Activated CD4-positive, alpha-beta T cell treated with anti-CD3 and anti-CD28 coated beads for 4 hours (primary cell): ENCODE measurements at regions not wholly inside any gene's neighbourhood (a gene's known extent, or its start where the extent isn't known, plus 50 kb on each side); places are given as distances from the start of the nearest gene placed in this dataset.
"Not testable (repeated sequence)": the region's sequence is repeated elsewhere in the genome, so short reads cannot be mapped to it uniquely, and the experiment has no call there.

Experiments used
- DNase-seq, 2 donors: peaks; one replicate each; pipeline ENCODE4 v3.0.0-alpha.2; 2020

GRCh38 chr5:68821056-68821455 lies 272.8 kb upstream of the SLC30A5 start:
- DNase-seq = no peak

GRCh38 chr5:68822796-68823195 lies 271.0 kb upstream of the SLC30A5 start:
- no peak for DNase-seq

GRCh38 chr5:68823301-68823700 lies 270.5 kb upstream of the SLC30A5 start:
- no peak for DNase-seq

GRCh38 chr5:68830377-68830898 lies 263.4 kb upstream of the SLC30A5 start:
- no peak for DNase-seq

- DNase-seq = no peak
These were observed 259.3 kb upstream of the SLC30A5 start for GRCh38 chr5:68834491-68834981.

GRCh38 chr5:68838157-68838718 lies 255.6 kb upstream of the SLC30A5 start:
- no peak for DNase-seq

GRCh38 chr5:68839019-68839552 lies 254.7 kb upstream of the SLC30A5 start:
- no peak for DNase-seq

- DNase-seq = no peak
These were observed 250.0 kb upstream of the SLC30A5 start for GRCh38 chr5:68843624-68844364.

- no peak for DNase-seq
These were observed 248.7 kb upstream of the SLC30A5 start for GRCh38 chr5:68845131-68845530.

- no peak for DNase-seq
These were observed 247.0 kb upstream of the SLC30A5 start for GRCh38 chr5:68846828-68847227.

- DNase-seq = no peak
These were observed 245.7 kb upstream of the SLC30A5 start for GRCh38 chr5:68848091-68848490.

GRCh38 chr5:68849103-68849502 lies 244.7 kb upstream of the SLC30A5 start:
- no peak for DNase-seq

- no peak for DNase-seq
These were observed 243.9 kb upstream of the SLC30A5 start for GRCh38 chr5:68849906-68850305.

GRCh38 chr5:68861099-68861498 lies 232.7 kb upstream of the SLC30A5 start:
- no peak for DNase-seq

GRCh38 chr5:68862560-68862959 lies 231.3 kb upstream of the SLC30A5 start:
- DNase-seq = no peak

- DNase-seq = not testable (repeated sequence)
These were observed 228.6 kb upstream of the SLC30A5 start for GRCh38 chr5:68865192-68865591.

- no peak for DNase-seq
These were observed 221.6 kb upstream of the SLC30A5 start for GRCh38 chr5:68872088-68872839.

- no peak for DNase-seq
These were observed 220.6 kb upstream of the SLC30A5 start for GRCh38 chr5:68873198-68873597.

- DNase-seq = peak; percentile 11 to 24
These were observed 218.5 kb upstream of the SLC30A5 start for GRCh38 chr5:68875351-68875750.

GRCh38 chr5:68883436-68883835 lies 210.4 kb upstream of the SLC30A5 start:
- DNase-seq = no peak

- DNase-seq = no peak
These were observed 209.6 kb upstream of the SLC30A5 start for GRCh38 chr5:68884144-68884754.

GRCh38 chr5:68884883-68885282 lies 208.9 kb upstream of the SLC30A5 start:
- DNase-seq = no peak

- DNase-seq = no peak
These were observed 207.0 kb upstream of the SLC30A5 start for GRCh38 chr5:68886814-68887213.
